ENCODE measurements at regions not wholly inside any gene's neighbourhood (a gene's known extent, or its start where the extent isn't known, plus 50 kb on each side); places are given as distances from the start of the nearest gene placed in this dataset.

DNA sequence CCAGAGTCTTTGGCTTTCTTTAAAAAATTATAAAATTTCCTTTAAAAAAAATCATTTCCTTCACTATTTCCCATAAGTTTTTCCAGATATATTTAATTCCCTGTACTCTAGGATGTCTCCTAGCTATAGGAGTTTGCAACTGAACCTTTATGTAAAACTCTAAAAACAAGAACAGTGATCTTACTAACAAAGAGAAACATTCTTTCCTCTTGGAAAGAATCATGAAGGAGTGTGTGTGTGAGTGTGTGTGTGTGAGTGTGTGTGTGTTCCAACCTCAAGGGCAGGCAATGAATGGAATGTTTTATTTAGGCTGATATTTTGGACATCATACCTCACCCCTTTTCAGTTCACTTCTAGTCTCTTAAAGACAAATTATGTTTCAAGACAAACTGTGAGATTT is 309.2 kb downstream of the CEMIP2 start:
- TF ChIP-seq, protein P1, sequence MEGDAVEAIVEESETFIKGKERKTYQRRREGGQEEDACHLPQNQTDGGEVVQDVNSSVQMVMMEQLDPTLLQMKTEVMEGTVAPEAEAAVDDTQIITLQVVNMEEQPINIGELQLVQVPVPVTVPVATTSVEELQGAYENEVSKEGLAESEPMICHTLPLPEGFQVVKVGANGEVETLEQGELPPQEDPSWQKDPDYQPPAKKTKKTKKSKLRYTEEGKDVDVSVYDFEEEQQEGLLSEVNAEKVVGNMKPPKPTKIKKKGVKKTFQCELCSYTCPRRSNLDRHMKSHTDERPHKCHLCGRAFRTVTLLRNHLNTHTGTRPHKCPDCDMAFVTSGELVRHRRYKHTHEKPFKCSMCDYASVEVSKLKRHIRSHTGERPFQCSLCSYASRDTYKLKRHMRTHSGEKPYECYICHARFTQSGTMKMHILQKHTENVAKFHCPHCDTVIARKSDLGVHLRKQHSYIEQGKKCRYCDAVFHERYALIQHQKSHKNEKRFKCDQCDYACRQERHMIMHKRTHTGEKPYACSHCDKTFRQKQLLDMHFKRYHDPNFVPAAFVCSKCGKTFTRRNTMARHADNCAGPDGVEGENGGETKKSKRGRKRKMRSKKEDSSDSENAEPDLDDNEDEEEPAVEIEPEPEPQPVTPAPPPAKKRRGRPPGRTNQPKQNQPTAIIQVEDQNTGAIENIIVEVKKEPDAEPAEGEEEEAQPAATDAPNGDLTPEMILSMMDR (IDR thresholded peaks at IDR 0.05; ENCODE audit: low read depth, low read length, poor library complexity, severe bottlenecking), result no peak
- no peak for TF ChIP-seq EZH2phosphoT487 (IDR thresholded peaks at IDR 0.05; ENCODE audit: borderline replicate concordance, low read length)
